ENCODE measurements at regions not wholly inside any gene's neighbourhood (a gene's known extent, or its start where the extent isn't known, plus 50 kb on each side); places are given as distances from the start of the nearest gene placed in this dataset.

DNA sequence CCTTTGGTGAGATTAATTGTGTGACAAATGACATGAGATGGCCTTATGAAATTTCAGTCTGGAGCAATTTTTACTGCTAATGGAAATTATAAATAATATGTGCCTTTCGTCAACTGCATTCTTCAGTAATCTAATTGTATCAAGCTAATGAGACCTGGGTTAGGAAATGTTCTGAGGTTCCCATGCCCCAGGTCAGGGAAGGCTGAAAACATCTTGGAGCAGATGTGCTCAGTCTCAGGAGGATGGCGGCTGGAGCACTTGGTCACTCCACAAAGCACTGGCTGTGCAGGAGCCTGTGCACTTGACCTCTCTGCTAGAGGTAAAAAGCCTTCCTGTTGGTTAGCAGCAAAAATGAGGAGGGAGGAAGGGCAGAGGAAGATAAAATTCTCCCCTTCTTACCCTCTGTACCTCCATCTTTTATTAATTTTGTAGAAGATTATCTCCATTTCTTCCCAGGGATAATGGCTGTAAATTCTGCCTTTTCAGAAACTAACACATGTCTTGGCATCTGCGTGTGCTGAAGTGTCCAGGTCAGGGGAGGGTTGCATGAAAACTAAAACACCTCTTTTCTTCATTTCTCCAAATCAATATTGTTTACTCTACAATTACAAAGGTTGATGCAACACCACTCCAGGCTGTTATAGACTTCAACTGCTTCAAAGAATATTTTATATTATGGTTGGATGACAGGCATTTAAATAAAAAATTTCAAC, 1606.4 kb upstream of the ACVR2A start:
- POLR2A ChIA-PET: no interaction called here
- no peak for ATAC-seq

DNA sequence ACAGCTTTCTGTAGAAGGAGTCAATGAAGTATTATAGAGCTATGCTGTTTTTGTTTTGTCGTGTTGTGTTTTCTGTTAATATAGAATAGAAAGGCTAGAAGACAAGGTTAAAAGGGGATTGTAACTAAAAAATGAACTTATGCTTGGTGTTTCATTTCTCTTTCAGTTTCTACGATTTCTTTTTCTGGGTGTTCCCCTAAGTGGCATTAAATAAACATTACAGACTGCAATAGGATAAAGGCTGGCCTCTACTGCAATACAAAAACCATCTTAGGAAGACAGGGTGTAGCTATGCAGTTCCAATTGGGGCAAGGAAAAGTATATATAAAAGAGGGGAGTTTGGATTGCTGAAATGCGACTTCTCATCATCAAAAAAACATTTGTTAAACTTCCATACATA, 1609.7 kb upstream of the ACVR2A start:
- Histone ChIP-seq H3K9me3 (ENCODE audit: control insufficient read depth, insufficient read depth, low read depth, low read length) (no peaks in the 10 kb centered on the region), H3K27me3 (ENCODE audit: control insufficient read depth, insufficient read depth, low read length) (no peaks in the 10 kb centered on the region), H3K27ac (ENCODE audit: low read length) (no peak overlapping the region), H3K4me1 (ENCODE audit: control insufficient read depth, insufficient read depth, low read length) (no peaks in the 10 kb centered on the region), H3K36me3 (ENCODE audit: control insufficient read depth, insufficient read depth, low read length) (no peaks in the 10 kb centered on the region), H3K4me3 (ENCODE audit: low read depth in 2 of 2, low read length in 2 of 2) (no peak overlapping the region)
- in situ Hi-C loops (cut with HindIII; ENCODE audit: low pct_unique_long_range_greater_than_20kb, low sequenced_read_pairs) (no loop called here), intact Hi-C loops (cut with micrococcal nuclease; ENCODE audit: unreplicated experiment) (no loop called here)
- ChIA-PET POLR2A (no interaction called here), CTCF (no interaction called here)
- no TSS peak for BruUV-seq (replicated peaks)
- DNase-seq (ENCODE audit: low read depth, low spot score) (no peak), ATAC-seq (no peak)
- TF ChIP-seq POLR2AphosphoS5 (IDR thresholded peaks at IDR 0.05; ENCODE audit: low read depth, low read length) (no peak), TCF7L2 (IDR thresholded peaks at IDR 0.05; ENCODE audit: low read depth, low read length) (no peak), SIN3A (IDR thresholded peaks at IDR 0.05; ENCODE audit: borderline replicate concordance, insufficient read depth, low read depth, low read length) (no peak)
- TF ChIP-seq, protein P1, sequence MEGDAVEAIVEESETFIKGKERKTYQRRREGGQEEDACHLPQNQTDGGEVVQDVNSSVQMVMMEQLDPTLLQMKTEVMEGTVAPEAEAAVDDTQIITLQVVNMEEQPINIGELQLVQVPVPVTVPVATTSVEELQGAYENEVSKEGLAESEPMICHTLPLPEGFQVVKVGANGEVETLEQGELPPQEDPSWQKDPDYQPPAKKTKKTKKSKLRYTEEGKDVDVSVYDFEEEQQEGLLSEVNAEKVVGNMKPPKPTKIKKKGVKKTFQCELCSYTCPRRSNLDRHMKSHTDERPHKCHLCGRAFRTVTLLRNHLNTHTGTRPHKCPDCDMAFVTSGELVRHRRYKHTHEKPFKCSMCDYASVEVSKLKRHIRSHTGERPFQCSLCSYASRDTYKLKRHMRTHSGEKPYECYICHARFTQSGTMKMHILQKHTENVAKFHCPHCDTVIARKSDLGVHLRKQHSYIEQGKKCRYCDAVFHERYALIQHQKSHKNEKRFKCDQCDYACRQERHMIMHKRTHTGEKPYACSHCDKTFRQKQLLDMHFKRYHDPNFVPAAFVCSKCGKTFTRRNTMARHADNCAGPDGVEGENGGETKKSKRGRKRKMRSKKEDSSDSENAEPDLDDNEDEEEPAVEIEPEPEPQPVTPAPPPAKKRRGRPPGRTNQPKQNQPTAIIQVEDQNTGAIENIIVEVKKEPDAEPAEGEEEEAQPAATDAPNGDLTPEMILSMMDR (IDR thresholded peaks at IDR 0.05): no peak
- TF ChIP-seq, protein P2, sequence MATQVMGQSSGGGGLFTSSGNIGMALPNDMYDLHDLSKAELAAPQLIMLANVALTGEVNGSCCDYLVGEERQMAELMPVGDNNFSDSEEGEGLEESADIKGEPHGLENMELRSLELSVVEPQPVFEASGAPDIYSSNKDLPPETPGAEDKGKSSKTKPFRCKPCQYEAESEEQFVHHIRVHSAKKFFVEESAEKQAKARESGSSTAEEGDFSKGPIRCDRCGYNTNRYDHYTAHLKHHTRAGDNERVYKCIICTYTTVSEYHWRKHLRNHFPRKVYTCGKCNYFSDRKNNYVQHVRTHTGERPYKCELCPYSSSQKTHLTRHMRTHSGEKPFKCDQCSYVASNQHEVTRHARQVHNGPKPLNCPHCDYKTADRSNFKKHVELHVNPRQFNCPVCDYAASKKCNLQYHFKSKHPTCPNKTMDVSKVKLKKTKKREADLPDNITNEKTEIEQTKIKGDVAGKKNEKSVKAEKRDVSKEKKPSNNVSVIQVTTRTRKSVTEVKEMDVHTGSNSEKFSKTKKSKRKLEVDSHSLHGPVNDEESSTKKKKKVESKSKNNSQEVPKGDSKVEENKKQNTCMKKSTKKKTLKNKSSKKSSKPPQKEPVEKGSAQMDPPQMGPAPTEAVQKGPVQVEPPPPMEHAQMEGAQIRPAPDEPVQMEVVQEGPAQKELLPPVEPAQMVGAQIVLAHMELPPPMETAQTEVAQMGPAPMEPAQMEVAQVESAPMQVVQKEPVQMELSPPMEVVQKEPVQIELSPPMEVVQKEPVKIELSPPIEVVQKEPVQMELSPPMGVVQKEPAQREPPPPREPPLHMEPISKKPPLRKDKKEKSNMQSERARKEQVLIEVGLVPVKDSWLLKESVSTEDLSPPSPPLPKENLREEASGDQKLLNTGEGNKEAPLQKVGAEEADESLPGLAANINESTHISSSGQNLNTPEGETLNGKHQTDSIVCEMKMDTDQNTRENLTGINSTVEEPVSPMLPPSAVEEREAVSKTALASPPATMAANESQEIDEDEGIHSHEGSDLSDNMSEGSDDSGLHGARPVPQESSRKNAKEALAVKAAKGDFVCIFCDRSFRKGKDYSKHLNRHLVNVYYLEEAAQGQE (IDR thresholded peaks at IDR 0.05; ENCODE audit: insufficient read depth in 1 of 2, low read depth in 2 of 2, low read length in 1 of 2): no peak

More for the DNA sequence above, 1606.4 kb upstream of the ACVR2A start:
- Histone ChIP-seq H3K4me1 (ENCODE audit: control insufficient read depth, insufficient read depth, low read length) (no peaks in the 10 kb centered on the region), H3K4me3 (ENCODE audit: low read depth in 2 of 2, low read length in 2 of 2) (no peak overlapping the region), H3K27ac (ENCODE audit: low read length) (no peak overlapping the region), H3K36me3 (ENCODE audit: control insufficient read depth, insufficient read depth, low read length) (no peaks in the 10 kb centered on the region), H3K9me3 (ENCODE audit: control insufficient read depth, insufficient read depth, low read depth, low read length) (no peaks in the 10 kb centered on the region; the same call in 1 of the 2 replicates), H3K27me3 (ENCODE audit: control insufficient read depth, insufficient read depth, low read length) (no peaks in the 10 kb centered on the region)
- TF ChIP-seq POLR2AphosphoS5 (IDR thresholded peaks at IDR 0.05; ENCODE audit: low read depth, low read length): no peak
- TF ChIP-seq, protein P2 (IDR thresholded peaks at IDR 0.05; ENCODE audit: insufficient read depth in 1 of 2, low read depth in 2 of 2, low read length in 1 of 2): no peak
- TF ChIP-seq, protein P1 (IDR thresholded peaks at IDR 0.05): no peak
- no peak for TF ChIP-seq SIN3A (IDR thresholded peaks at IDR 0.05; ENCODE audit: borderline replicate concordance, insufficient read depth, low read depth, low read length)
- TF ChIP-seq TCF7L2 (IDR thresholded peaks at IDR 0.05; ENCODE audit: low read depth, low read length): no peak
- no TSS peak for BruUV-seq (replicated peaks)
- in situ Hi-C loops (cut with HindIII; ENCODE audit: low pct_unique_long_range_greater_than_20kb, low sequenced_read_pairs) (no loop called here), intact Hi-C loops (cut with micrococcal nuclease; ENCODE audit: unreplicated experiment) (no loop called here)
- CTCF ChIA-PET: no interaction called here
- DNase-seq (ENCODE audit: low read depth, low spot score): no peak
